ENCODE measurements at regions not wholly inside any gene's neighbourhood (a gene's known extent, or its start where the extent isn't known, plus 50 kb on each side); places are given as distances from the start of the nearest gene placed in this dataset.

GRCh38 chr3:30085486-30085885 is 520.9 kb upstream of the TGFBR2 start:
- Histone ChIP-seq H3K36me3 (ENCODE audit: control insufficient read depth, low read depth, low read length) (no peaks in the 10 kb centered on the region), H3K27me3 (ENCODE audit: control insufficient read depth, insufficient read depth, low read length) (peaks cover 78% of the 10 kb centered on the region), H3K9ac (ENCODE audit: low read length) (no peak overlapping the region), H3K27ac (ENCODE audit: low read length) (no peak overlapping the region), H3K4me3 (ENCODE audit: low read length) (peak overlapping the region; percentile 6), H3K4me1 (ENCODE audit: control insufficient read depth, low read depth, low read length) (peaks cover 28% of the 10 kb centered on the region), H3K9me3 (ENCODE audit: control insufficient read depth, low read depth, low read length) (no peaks in the 10 kb centered on the region)

- no peak overlapping the region for H3K27ac ChIP-seq (ENCODE audit: low read length)
- no peak overlapping the region for H3K9ac ChIP-seq (ENCODE audit: low read length)
- no peak overlapping the region for H3K4me3 ChIP-seq (ENCODE audit: low read length)
- H3K9me3 ChIP-seq (ENCODE audit: control insufficient read depth, low read depth, low read length), result no peaks in the 10 kb centered on the region
- peaks cover 1% of the 10 kb centered on the region for H3K4me1 ChIP-seq (ENCODE audit: control insufficient read depth, low read depth, low read length)
- no peaks in the 10 kb centered on the region for H3K36me3 ChIP-seq (ENCODE audit: control insufficient read depth, low read depth, low read length)
- peaks cover 26% of the 10 kb centered on the region for H3K27me3 ChIP-seq (ENCODE audit: control insufficient read depth, insufficient read depth, low read length)
These were observed 514.7 kb upstream of the TGFBR2 start for GRCh38 chr3:30091686-30092085.

- Histone ChIP-seq H3K4me3 (ENCODE audit: low read length) (no peak overlapping the region), H3K4me1 (ENCODE audit: control insufficient read depth, low read depth, low read length) (peaks cover 11% of the 10 kb centered on the region), H3K27me3 (ENCODE audit: control insufficient read depth, insufficient read depth, low read length) (no peaks in the 10 kb centered on the region), H3K36me3 (ENCODE audit: control insufficient read depth, low read depth, low read length) (no peaks in the 10 kb centered on the region), H3K9ac (ENCODE audit: low read length) (no peak overlapping the region), H3K9me3 (ENCODE audit: control insufficient read depth, low read depth, low read length) (no peaks in the 10 kb centered on the region), H3K27ac (ENCODE audit: low read length) (no peak overlapping the region)
These were observed 509.3 kb upstream of the TGFBR2 start for GRCh38 chr3:30097022-30097650.

GRCh38 chr3:30098243-30098642 is 508.2 kb upstream of the TGFBR2 start:
- no peak overlapping the region for H3K9ac ChIP-seq (ENCODE audit: low read length)
- no peaks in the 10 kb centered on the region for H3K36me3 ChIP-seq (ENCODE audit: control insufficient read depth, low read depth, low read length)
- H3K4me1 ChIP-seq (ENCODE audit: control insufficient read depth, low read depth, low read length), result peaks cover 11% of the 10 kb centered on the region
- no peak overlapping the region for H3K4me3 ChIP-seq (ENCODE audit: low read length)
- H3K9me3 ChIP-seq (ENCODE audit: control insufficient read depth, low read depth, low read length), result no peaks in the 10 kb centered on the region
- no peak overlapping the region for H3K27ac ChIP-seq (ENCODE audit: low read length)
- H3K27me3 ChIP-seq (ENCODE audit: control insufficient read depth, insufficient read depth, low read length), result no peaks in the 10 kb centered on the region

GRCh38 chr3:30098653-30099455 is 507.5 kb upstream of the TGFBR2 start:
- H3K27me3 ChIP-seq (ENCODE audit: control insufficient read depth, insufficient read depth, low read length), result no peaks in the 10 kb centered on the region
- H3K9ac ChIP-seq (ENCODE audit: low read length), result no peak overlapping the region
- no peaks in the 10 kb centered on the region for H3K36me3 ChIP-seq (ENCODE audit: control insufficient read depth, low read depth, low read length)
- H3K27ac ChIP-seq (ENCODE audit: low read length), result no peak overlapping the region
- H3K9me3 ChIP-seq (ENCODE audit: control insufficient read depth, low read depth, low read length), result no peaks in the 10 kb centered on the region
- H3K4me3 ChIP-seq (ENCODE audit: low read length), result no peak overlapping the region
- H3K4me1 ChIP-seq (ENCODE audit: control insufficient read depth, low read depth, low read length), result peaks cover 11% of the 10 kb centered on the region

- H3K4me1 ChIP-seq (ENCODE audit: control insufficient read depth, low read depth, low read length), result peaks cover 3% of the 10 kb centered on the region
- no peaks in the 10 kb centered on the region for H3K36me3 ChIP-seq (ENCODE audit: control insufficient read depth, low read depth, low read length)
- H3K27me3 ChIP-seq (ENCODE audit: control insufficient read depth, insufficient read depth, low read length), result no peaks in the 10 kb centered on the region
- no peak overlapping the region for H3K4me3 ChIP-seq (ENCODE audit: low read length)
- H3K9ac ChIP-seq (ENCODE audit: low read length), result no peak overlapping the region
- no peak overlapping the region for H3K27ac ChIP-seq (ENCODE audit: low read length)
- H3K9me3 ChIP-seq (ENCODE audit: control insufficient read depth, low read depth, low read length), result no peaks in the 10 kb centered on the region
These were observed 504.0 kb upstream of the TGFBR2 start for GRCh38 chr3:30102356-30102755.

GRCh38 chr3:30103186-30103585 is 503.2 kb upstream of the TGFBR2 start:
- no peaks in the 10 kb centered on the region for H3K9me3 ChIP-seq (ENCODE audit: control insufficient read depth, low read depth, low read length)
- no peak overlapping the region for H3K9ac ChIP-seq (ENCODE audit: low read length)
- H3K27ac ChIP-seq (ENCODE audit: low read length), result no peak overlapping the region
- no peaks in the 10 kb centered on the region for H3K4me1 ChIP-seq (ENCODE audit: control insufficient read depth, low read depth, low read length)
- H3K27me3 ChIP-seq (ENCODE audit: control insufficient read depth, insufficient read depth, low read length), result no peaks in the 10 kb centered on the region
- no peaks in the 10 kb centered on the region for H3K36me3 ChIP-seq (ENCODE audit: control insufficient read depth, low read depth, low read length)
- no peak overlapping the region for H3K4me3 ChIP-seq (ENCODE audit: low read length)

GRCh38 chr3:30107531-30107930 is 498.9 kb upstream of the TGFBR2 start:
- Histone ChIP-seq H3K36me3 (ENCODE audit: control insufficient read depth, low read depth, low read length) (no peaks in the 10 kb centered on the region), H3K27me3 (ENCODE audit: control insufficient read depth, insufficient read depth, low read length) (no peaks in the 10 kb centered on the region), H3K27ac (ENCODE audit: low read length) (no peak overlapping the region), H3K4me3 (ENCODE audit: low read length) (no peak overlapping the region), H3K9me3 (ENCODE audit: control insufficient read depth, low read depth, low read length) (no peaks in the 10 kb centered on the region), H3K9ac (ENCODE audit: low read length) (no peak overlapping the region), H3K4me1 (ENCODE audit: control insufficient read depth, low read depth, low read length) (no peaks in the 10 kb centered on the region)

- Histone ChIP-seq H3K27me3 (ENCODE audit: control insufficient read depth, insufficient read depth, low read length) (no peaks in the 10 kb centered on the region), H3K36me3 (ENCODE audit: control insufficient read depth, low read depth, low read length) (no peaks in the 10 kb centered on the region), H3K4me3 (ENCODE audit: low read length) (no peak overlapping the region), H3K27ac (ENCODE audit: low read length) (no peak overlapping the region), H3K9ac (ENCODE audit: low read length) (no peak overlapping the region), H3K9me3 (ENCODE audit: control insufficient read depth, low read depth, low read length) (no peaks in the 10 kb centered on the region), H3K4me1 (ENCODE audit: control insufficient read depth, low read depth, low read length) (no peaks in the 10 kb centered on the region)
These were observed 494.0 kb upstream of the TGFBR2 start for GRCh38 chr3:30112411-30112810.

- Histone ChIP-seq H3K9me3 (ENCODE audit: control insufficient read depth, low read depth, low read length) (no peaks in the 10 kb centered on the region), H3K36me3 (ENCODE audit: control insufficient read depth, low read depth, low read length) (no peaks in the 10 kb centered on the region), H3K27ac (ENCODE audit: low read length) (no peak overlapping the region), H3K27me3 (ENCODE audit: control insufficient read depth, insufficient read depth, low read length) (no peaks in the 10 kb centered on the region), H3K9ac (ENCODE audit: low read length) (no peak overlapping the region), H3K4me3 (ENCODE audit: low read length) (no peak overlapping the region), H3K4me1 (ENCODE audit: control insufficient read depth, low read depth, low read length) (no peaks in the 10 kb centered on the region)
These were observed 493.4 kb upstream of the TGFBR2 start for GRCh38 chr3:30112902-30113484.

GRCh38 chr3:30113906-30114305 is 492.5 kb upstream of the TGFBR2 start:
- H3K27ac ChIP-seq (ENCODE audit: low read length), result no peak overlapping the region
- H3K4me3 ChIP-seq (ENCODE audit: low read length), result no peak overlapping the region
- no peak overlapping the region for H3K9ac ChIP-seq (ENCODE audit: low read length)
- no peaks in the 10 kb centered on the region for H3K4me1 ChIP-seq (ENCODE audit: control insufficient read depth, low read depth, low read length)
- no peaks in the 10 kb centered on the region for H3K9me3 ChIP-seq (ENCODE audit: control insufficient read depth, low read depth, low read length)
- no peaks in the 10 kb centered on the region for H3K36me3 ChIP-seq (ENCODE audit: control insufficient read depth, low read depth, low read length)
- H3K27me3 ChIP-seq (ENCODE audit: control insufficient read depth, insufficient read depth, low read length), result no peaks in the 10 kb centered on the region

Measured in iPS-18a (cell line).